Activated T-helper 1 cell treated with anti-CD3 and anti-CD28 coated beads, Interleukin-12 subunit alpha, Interleukin-12 subunit beta, Interleukin-2, Interleukin-4 antibody, amounts not matched to agents 30 ng/mL and 10 ng/mL and 1 ng/mL, durations not matched to agents 14 hours and 24 hours and 36 hours (primary cell): ENCODE measurements at regions not wholly inside any gene's neighbourhood (a gene's known extent, or its start where the extent isn't known, plus 50 kb on each side); places are given as distances from the start of the nearest gene placed in this dataset.
"Not testable (repeated sequence)": the region's sequence is repeated elsewhere in the genome, so short reads cannot be mapped to it uniquely, and the experiment has no call there.

Experiments
- DNase-seq: peaks from one replicate; pipeline ENCODE4 v3.0.0; 2021; ENCODE audit warnings: low spot score
- H3K27ac Mint-ChIP-seq: one replicate; pipeline ENCODE4 v1.8.0; 2021; ENCODE audit warnings: mild to moderate bottlenecking, mixed read lengths
- H3K27me3 Mint-ChIP-seq: one replicate; pipeline ENCODE4 v1.8.0; 2022; ENCODE audit warnings: mild to moderate bottlenecking, moderate library complexity, mixed read lengths; ENCODE audit not compliant: insufficient read depth
- H3K36me3 Mint-ChIP-seq: one replicate; pipeline ENCODE4 v1.8.0; 2021; ENCODE audit warnings: low read depth, mixed read lengths
- H3K4me1 Mint-ChIP-seq: one replicate; pipeline ENCODE4 v1.8.0; 2021; ENCODE audit warnings: low read depth, mixed read lengths
- H3K4me3 Mint-ChIP-seq: one replicate; pipeline ENCODE4 v1.8.0; 2021; ENCODE audit warnings: mild to moderate bottlenecking, moderate library complexity, mixed read lengths
- H3K9me3 Mint-ChIP-seq: one replicate; pipeline ENCODE4 v1.8.0; 2021; ENCODE audit warnings: mixed read lengths
- intact Hi-C: fragments of 100-400 bp; cut with micrococcal nuclease; formaldehyde crosslinking; loops from one replicate; pipeline ENCODE4 v1.15.1; 2024

- intact Hi-C loops: no loop called here
- Mint-ChIP-seq H3K9me3 (no peaks in the 10 kb centered on the region), H3K27me3 (peaks cover 19% of the 10 kb centered on the region), H3K36me3 (no peaks in the 10 kb centered on the region), H3K27ac (no peak overlapping the region), H3K4me1 (no peaks in the 10 kb centered on the region), H3K4me3 (no peak overlapping the region)
- DNase-seq: no peak
Measured at GRCh38 chr1:116185161-116185701, 74.0 kb downstream of the MAB21L3 start.

GRCh38 chr1:116189481-116189880 is 78.3 kb downstream of the MAB21L3 start:
- no peak overlapping the region for H3K27ac Mint-ChIP-seq

GRCh38 chr1:116191294-116191693 is 80.1 kb downstream of the MAB21L3 start:
- no peaks in the 10 kb centered on the region for H3K36me3 Mint-ChIP-seq
- H3K4me3 Mint-ChIP-seq: no peak overlapping the region
- DNase-seq: no peak
- intact Hi-C loops: no loop called here
- H3K27ac Mint-ChIP-seq: no peak overlapping the region
- no peaks in the 10 kb centered on the region for H3K9me3 Mint-ChIP-seq
- peaks cover 24% of the 10 kb centered on the region for H3K27me3 Mint-ChIP-seq
- H3K4me1 Mint-ChIP-seq: no peaks in the 10 kb centered on the region

More at GRCh38 chr1:116189481-116189880, 78.3 kb downstream of the MAB21L3 start:
- Mint-ChIP-seq H3K4me1 (no peaks in the 10 kb centered on the region), H3K36me3 (no peaks in the 10 kb centered on the region), H3K27me3 (peaks cover 28% of the 10 kb centered on the region), H3K4me3 (no peak overlapping the region), H3K9me3 (no peaks in the 10 kb centered on the region)
- DNase-seq: no peak
- intact Hi-C loops: no loop called here

GRCh38 chr1:116193768-116194167 is 82.6 kb downstream of the MAB21L3 start:
- H3K27ac Mint-ChIP-seq: no peak overlapping the region
- peaks cover 19% of the 10 kb centered on the region for H3K27me3 Mint-ChIP-seq
- no peak overlapping the region for H3K4me3 Mint-ChIP-seq
- DNase-seq: no peak
- no peaks in the 10 kb centered on the region for H3K36me3 Mint-ChIP-seq
- intact Hi-C loops: no loop called here
- no peaks in the 10 kb centered on the region for H3K4me1 Mint-ChIP-seq
- no peaks in the 10 kb centered on the region for H3K9me3 Mint-ChIP-seq

GRCh38 chr1:116194568-116194967 is 83.4 kb downstream of the MAB21L3 start:
- intact Hi-C loops: no loop called here
- Mint-ChIP-seq H3K9me3 (no peaks in the 10 kb centered on the region), H3K27me3 (peaks cover 15% of the 10 kb centered on the region), H3K4me1 (no peaks in the 10 kb centered on the region), H3K4me3 (no peak overlapping the region), H3K27ac (no peak overlapping the region), H3K36me3 (no peaks in the 10 kb centered on the region)
- no peak for DNase-seq

- H3K27ac Mint-ChIP-seq: no peak overlapping the region
- no peaks in the 10 kb centered on the region for H3K36me3 Mint-ChIP-seq
- no peaks in the 10 kb centered on the region for H3K4me1 Mint-ChIP-seq
- peaks cover 15% of the 10 kb centered on the region for H3K27me3 Mint-ChIP-seq
- H3K4me3 Mint-ChIP-seq: no peak overlapping the region
- H3K9me3 Mint-ChIP-seq: no peaks in the 10 kb centered on the region
- intact Hi-C loops: no loop called here
- DNase-seq: no peak
Measured at GRCh38 chr1:116195077-116195868, 84.1 kb downstream of the MAB21L3 start.

- intact Hi-C loops, DNase-seq, H3K27ac Mint-ChIP-seq, H3K4me3 Mint-ChIP-seq, H3K36me3 Mint-ChIP-seq, H3K4me1 Mint-ChIP-seq, H3K9me3 Mint-ChIP-seq: not testable (repeated sequence)
- H3K27me3 Mint-ChIP-seq: peaks cover 11% of the 10 kb centered on the region
Measured at GRCh38 chr1:116200343-116200742, 89.1 kb downstream of the MAB21L3 start.

GRCh38 chr1:116201911-116202310 is 90.7 kb downstream of the MAB21L3 start:
- no peak overlapping the region for H3K4me3 Mint-ChIP-seq
- no peaks in the 10 kb centered on the region for H3K36me3 Mint-ChIP-seq
- peaks cover 11% of the 10 kb centered on the region for H3K27me3 Mint-ChIP-seq
- H3K4me1 Mint-ChIP-seq: no peaks in the 10 kb centered on the region
- intact Hi-C loops: no loop called here
- DNase-seq: no peak
- no peaks in the 10 kb centered on the region for H3K9me3 Mint-ChIP-seq
- H3K27ac Mint-ChIP-seq: no peak overlapping the region

- H3K9me3 Mint-ChIP-seq: no peaks in the 10 kb centered on the region
- intact Hi-C loops: no loop called here
- H3K27me3 Mint-ChIP-seq: peaks cover 9% of the 10 kb centered on the region
- DNase-seq: no peak
- no peaks in the 10 kb centered on the region for H3K4me1 Mint-ChIP-seq
- H3K4me3 Mint-ChIP-seq: no peak overlapping the region
- H3K36me3 Mint-ChIP-seq: no peaks in the 10 kb centered on the region
- no peak overlapping the region for H3K27ac Mint-ChIP-seq
Measured at GRCh38 chr1:116203181-116203723, 92.1 kb downstream of the MAB21L3 start.

GRCh38 chr1:116203920-116204319 is 92.7 kb downstream of the MAB21L3 start:
- no peaks in the 10 kb centered on the region for H3K36me3 Mint-ChIP-seq
- no peaks in the 10 kb centered on the region for H3K4me1 Mint-ChIP-seq
- H3K27ac Mint-ChIP-seq: no peak overlapping the region
- intact Hi-C loops: no loop called here
- H3K4me3 Mint-ChIP-seq: no peak overlapping the region
- no peak for DNase-seq
- no peaks in the 10 kb centered on the region for H3K9me3 Mint-ChIP-seq
- peaks cover 9% of the 10 kb centered on the region for H3K27me3 Mint-ChIP-seq

GRCh38 chr1:116205941-116206679 is 94.9 kb downstream of the MAB21L3 start:
- Mint-ChIP-seq H3K36me3 (no peaks in the 10 kb centered on the region), H3K9me3 (no peaks in the 10 kb centered on the region), H3K27me3 (peaks cover 9% of the 10 kb centered on the region), H3K4me1 (no peaks in the 10 kb centered on the region), H3K4me3 (no peak overlapping the region), H3K27ac (no peak overlapping the region)
- intact Hi-C loops: no loop called here
- no peak for DNase-seq

- no peak for DNase-seq
- no peak overlapping the region for H3K27ac Mint-ChIP-seq
- no peak overlapping the region for H3K4me3 Mint-ChIP-seq
- H3K9me3 Mint-ChIP-seq: no peaks in the 10 kb centered on the region
- H3K36me3 Mint-ChIP-seq: no peaks in the 10 kb centered on the region
- intact Hi-C loops: no loop called here
- H3K27me3 Mint-ChIP-seq: peaks cover 13% of the 10 kb centered on the region
- H3K4me1 Mint-ChIP-seq: no peaks in the 10 kb centered on the region
Measured at GRCh38 chr1:116207126-116207735, 96.0 kb downstream of the MAB21L3 start.

- Mint-ChIP-seq H3K36me3 (no peaks in the 10 kb centered on the region), H3K27ac (no peak overlapping the region), H3K9me3 (no peaks in the 10 kb centered on the region), H3K4me1 (no peaks in the 10 kb centered on the region), H3K4me3 (no peak overlapping the region), H3K27me3 (peaks cover 8% of the 10 kb centered on the region)
- intact Hi-C loops: no loop called here
- no peak for DNase-seq
Measured at GRCh38 chr1:116208136-116208535, 96.9 kb downstream of the MAB21L3 start.
